Skin epidermis (tissue), 12 donors: ENCODE measurements at regions not wholly inside any gene's neighbourhood (a gene's known extent, or its start where the extent isn't known, plus 50 kb on each side); places are given as distances from the start of the nearest gene placed in this dataset.
"Not testable (repeated sequence)": the region's sequence is repeated elsewhere in the genome, so short reads cannot be mapped to it uniquely, and the experiment has no call there.

Source experiments
- H3K27ac ChIP-seq, 21 experiments: fragments of 200-600 bp; sonication (generic) in 11 of 21; one replicate each; pipeline ENCODE4 v1.5.0; 2020; ENCODE audit warnings: mild to moderate bottlenecking in 3 of 21, inconsistent platforms in 2 of 21, moderate library complexity in 2 of 21
- H3K4me3 ChIP-seq, 7 experiments: fragments of 200-600 bp; sonication (generic) in 2 of 7; one replicate each; pipeline ENCODE4 v1.5.0; 2020; ENCODE audit warnings: inconsistent platforms in 2 of 7, mild to moderate bottlenecking in 2 of 7, moderate library complexity in 1 of 7

DNA sequence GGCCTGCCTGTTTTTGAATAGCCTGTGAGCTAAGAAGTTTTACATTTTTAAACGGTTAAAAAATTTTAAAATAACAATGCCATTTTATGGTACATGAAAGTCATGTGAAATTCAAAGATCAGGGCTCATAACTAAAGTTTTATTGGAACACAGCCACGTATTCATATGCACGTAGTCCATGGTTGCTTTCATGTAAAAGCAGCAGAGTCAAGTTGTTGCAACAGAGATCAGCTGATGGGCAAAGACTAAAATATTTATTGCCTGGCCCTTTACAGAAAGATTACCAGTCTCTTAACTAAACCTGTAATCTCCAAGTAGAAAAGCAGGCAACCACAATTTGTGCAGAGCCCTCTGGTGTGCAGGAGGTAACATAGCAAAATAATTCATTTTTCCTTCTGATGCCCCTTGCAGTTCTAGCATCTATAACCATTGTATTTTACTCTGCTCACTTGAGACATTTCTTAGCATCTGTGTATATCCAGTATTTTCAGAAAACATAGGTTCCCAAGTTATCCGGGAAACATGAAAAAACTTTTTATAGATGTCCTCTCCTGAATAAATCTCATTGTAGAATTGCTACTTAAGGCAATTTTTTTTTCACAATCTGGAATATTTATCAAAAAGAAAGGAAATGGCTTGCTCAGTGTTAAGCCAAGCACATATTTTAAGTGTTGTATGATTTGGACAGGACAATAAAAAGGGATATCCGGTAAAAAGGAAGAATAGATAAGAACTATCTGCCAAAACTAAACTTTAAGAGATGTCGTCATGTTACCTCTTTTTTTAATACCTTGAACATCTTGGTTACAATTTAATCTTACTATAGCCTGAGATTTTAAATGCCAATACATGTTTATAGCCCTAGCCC, 430.8 kb downstream of the PLPP3 start:
- Histone ChIP-seq H3K4me3 (no peak overlapping the region), H3K27ac (no peak overlapping the region)

- Histone ChIP-seq H3K4me3 (no peak overlapping the region), H3K27ac (no peak overlapping the region)
Measured at GRCh38 chr1:56147459-56147858, 431.9 kb downstream of the PLPP3 start.

- H3K4me3 ChIP-seq = no peak overlapping the region
- peak overlapping the region in 2 of 21 experiments; percentile 30 to 34 for H3K27ac ChIP-seq
Measured at GRCh38 chr1:56147034-56147433, 432.3 kb downstream of the PLPP3 start.

GRCh38 chr1:56146449-56146848, 432.9 kb downstream of the PLPP3 start:
- Histone ChIP-seq H3K27ac (peak overlapping the region in 3 of 21 experiments; percentile 8 to 34 (median 30)), H3K4me3 (no peak overlapping the region)

DNA sequence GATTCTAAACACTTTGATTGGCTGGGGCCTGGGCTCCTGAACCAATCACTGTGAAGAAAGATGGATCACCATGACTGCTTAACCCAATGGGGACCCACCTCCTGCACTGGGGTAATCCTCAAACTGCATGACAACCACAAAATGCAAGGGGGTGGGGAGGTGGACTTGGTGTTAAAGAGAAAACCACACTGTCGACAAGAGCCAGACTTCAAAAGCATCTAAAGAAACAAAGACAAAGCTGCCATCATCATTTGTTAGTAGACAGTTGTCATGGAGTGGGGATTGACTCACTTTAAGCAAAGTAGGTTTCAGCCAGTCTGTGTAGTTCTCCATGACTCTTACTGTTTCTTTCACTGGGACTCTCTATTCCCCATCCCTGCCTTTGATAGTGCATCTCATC, 433.8 kb downstream of the PLPP3 start:
- Histone ChIP-seq H3K4me3 (no peak overlapping the region), H3K27ac (no peak overlapping the region)

DNA sequence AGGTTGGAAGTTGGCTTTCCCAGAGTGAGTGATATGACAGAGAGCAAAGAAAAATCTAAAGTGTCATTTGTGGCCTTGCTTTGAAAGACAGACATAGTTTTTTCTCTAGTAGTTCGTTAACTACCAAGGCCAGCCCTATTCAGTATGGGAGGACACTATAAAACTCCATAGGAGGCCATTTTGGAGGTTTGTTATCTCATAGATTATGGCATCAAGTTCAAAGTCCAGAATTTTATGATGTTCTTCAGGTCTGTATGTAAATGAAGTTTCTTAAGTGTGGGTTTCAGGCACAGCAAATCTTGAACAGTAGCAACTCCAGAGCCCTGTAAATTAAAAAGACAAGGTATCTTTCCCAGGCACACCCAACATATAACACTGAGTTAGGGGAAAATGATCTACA, 437.1 kb downstream of the PLPP3 start:
- no peak overlapping the region for H3K27ac ChIP-seq
- no peak overlapping the region for H3K4me3 ChIP-seq

GRCh38 chr1:56139836-56140235, 439.5 kb downstream of the PLPP3 start:
- Histone ChIP-seq H3K27ac (no peak overlapping the region), H3K4me3 (no peak overlapping the region)

- Histone ChIP-seq H3K27ac (no peak overlapping the region), H3K4me3 (no peak overlapping the region)
Measured at GRCh38 chr1:56137521-56138505, 441.6 kb downstream of the PLPP3 start.

GRCh38 chr1:56137090-56137489, 442.3 kb downstream of the PLPP3 start:
- H3K27ac ChIP-seq = no peak overlapping the region
- H3K4me3 ChIP-seq = no peak overlapping the region

DNA sequence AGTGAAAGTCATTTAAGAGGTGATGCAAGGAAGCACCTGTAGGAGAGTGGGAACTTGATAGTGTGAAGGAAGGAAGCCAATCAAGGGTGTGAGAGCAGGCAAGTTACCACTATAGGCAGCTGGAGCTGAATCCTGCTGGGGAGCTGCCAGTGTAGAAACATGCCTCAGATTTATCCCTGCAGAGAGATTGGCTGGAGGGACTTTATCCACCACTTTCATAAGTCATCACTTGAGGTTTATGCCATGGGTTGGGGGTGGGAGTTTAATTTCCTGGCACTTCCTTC, 443.6 kb downstream of the PLPP3 start:
- no peak overlapping the region for H3K27ac ChIP-seq
- H3K4me3 ChIP-seq = no peak overlapping the region

DNA sequence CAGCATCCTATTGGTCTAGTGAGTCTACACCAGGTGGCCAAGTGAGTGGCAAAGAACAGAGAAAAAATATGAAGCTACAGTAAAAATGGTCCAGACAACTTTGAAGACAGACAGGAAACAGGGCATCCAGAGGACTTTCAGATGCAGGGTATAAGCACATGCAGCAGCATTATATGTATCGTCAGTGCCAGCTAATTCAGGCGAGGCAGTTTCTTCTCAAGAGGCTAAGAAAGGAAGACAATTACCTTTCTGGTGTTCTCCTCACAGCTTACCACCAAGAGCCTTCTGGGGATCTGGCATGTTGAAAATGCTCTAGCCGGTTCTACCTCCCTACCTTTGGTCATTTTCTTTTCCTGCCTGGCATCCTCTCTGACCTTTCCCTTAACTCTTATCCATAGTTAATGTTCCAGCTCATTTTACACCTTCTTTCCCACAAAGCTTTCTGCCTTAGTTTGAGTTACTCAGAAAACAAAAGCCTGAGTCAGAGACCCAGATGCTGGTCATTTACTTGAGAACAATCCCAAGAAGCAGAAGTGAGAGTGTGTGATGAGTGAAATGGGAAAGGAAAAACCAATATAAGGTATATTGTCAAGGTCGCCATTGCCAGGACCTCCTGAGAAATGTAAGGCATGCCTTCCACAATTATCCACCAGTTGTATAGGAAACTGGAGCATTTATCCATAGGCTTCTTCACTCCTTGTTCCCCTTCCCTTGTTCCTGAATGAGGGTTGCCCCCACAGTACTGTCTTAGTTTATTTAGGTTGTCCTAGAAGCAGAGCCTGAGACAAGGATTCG, 444.1 kb downstream of the PLPP3 start:
- H3K4me3 ChIP-seq = no peak overlapping the region
- no peak overlapping the region for H3K27ac ChIP-seq

DNA sequence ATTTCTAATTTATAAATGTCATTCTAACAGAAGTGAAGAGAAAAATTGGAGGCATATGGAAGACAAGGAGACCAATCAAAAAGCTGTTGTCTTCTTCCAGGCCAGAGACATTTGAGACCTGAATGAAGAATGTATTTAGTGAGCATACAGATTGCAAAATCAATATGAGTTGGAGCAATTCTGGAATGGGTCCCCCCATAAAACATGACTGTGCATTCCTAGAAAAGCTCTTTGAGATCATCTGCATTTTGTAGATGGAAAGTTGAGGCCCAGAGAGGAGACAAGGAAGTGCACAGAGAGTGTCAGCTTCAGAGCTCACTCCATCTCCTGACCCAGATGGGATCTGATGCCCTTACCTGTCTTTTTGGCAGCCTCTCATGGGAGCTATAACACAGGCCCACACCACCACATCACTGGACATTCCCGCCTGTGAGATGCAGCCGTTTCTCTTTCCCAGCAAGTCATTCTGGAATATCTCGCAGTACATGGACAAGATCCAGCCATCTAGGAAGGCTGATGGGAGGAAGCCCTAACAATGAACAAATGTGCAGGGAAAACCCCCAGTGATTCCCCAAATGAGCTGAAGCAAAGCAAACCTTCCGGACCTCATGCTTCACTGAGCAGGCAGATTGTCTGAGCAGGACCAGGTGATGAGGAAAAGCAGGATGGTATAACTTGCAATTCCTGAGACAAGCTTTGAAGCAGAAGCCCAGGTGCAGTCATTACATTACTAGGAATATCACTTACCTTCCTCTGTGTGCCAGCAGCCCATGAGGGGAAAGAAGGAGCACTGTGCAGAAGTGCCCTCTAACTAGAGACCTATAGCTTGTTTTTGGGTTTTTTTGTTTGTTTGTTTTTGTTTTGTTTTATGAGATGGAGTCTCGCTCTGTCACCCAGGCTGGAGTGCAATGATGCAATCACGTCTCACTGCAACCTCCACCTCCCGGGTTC, 445.6 kb downstream of the PLPP3 start:
- no peak overlapping the region for H3K27ac ChIP-seq
- no peak overlapping the region for H3K4me3 ChIP-seq

DNA sequence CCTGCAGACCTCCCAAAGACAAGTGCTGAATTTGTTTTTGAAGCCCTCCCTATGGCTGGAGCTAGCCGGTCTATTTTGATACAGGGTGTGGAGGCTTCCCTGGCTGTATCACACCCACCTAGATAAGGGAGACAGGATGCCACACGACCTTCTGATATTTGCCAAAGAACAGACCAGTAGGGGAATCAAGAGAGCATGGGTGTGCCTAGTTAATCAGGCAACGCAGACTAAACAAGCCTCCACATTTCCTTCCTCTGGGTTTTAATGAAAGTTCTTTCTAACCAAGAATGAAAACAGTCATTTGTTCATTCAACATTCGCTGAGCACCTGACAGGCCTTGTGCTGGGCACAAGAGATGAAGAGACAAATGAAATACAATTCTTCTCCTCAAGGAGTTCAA, 446.8 kb downstream of the PLPP3 start:
- Histone ChIP-seq H3K4me3 (no peak overlapping the region), H3K27ac (no peak overlapping the region)

DNA sequence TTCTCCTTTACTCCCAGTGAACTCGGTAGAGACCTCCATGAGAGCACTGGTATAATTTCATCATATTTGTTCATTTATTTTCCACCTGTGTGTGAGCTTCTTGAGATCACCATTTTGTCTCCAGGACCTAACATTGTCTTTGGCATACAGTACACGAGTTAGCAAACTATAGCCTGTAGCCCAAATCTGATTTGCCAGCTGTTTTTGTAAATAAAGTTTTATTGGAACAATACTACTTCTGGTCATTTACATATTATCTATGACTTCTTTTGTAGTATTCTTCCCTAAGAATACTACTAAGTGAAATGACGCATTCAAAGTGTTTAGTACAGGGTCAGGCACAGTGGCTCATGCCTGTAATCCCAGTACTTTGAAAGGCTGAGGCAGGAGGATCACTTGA, 449.5 kb downstream of the PLPP3 start:
- H3K4me3 ChIP-seq = no peak overlapping the region

GRCh38 chr1:56125316-56125715, 454.0 kb downstream of the PLPP3 start:
- Histone ChIP-seq H3K4me3 (no peak overlapping the region), H3K27ac (no peak overlapping the region)

More for the DNA sequence above, 449.5 kb downstream of the PLPP3 start:
- no peak overlapping the region for H3K27ac ChIP-seq

GRCh38 chr1:56123826-56124225, 455.5 kb downstream of the PLPP3 start:
- Histone ChIP-seq H3K4me3 (no peak overlapping the region), H3K27ac (no peak overlapping the region)

GRCh38 chr1:56123421-56123820, 455.9 kb downstream of the PLPP3 start:
- H3K4me3 ChIP-seq = no peak overlapping the region
- no peak overlapping the region for H3K27ac ChIP-seq

GRCh38 chr1:56120021-56120420, 459.3 kb downstream of the PLPP3 start:
- Histone ChIP-seq H3K27ac (no peak overlapping the region), H3K4me3 (no peak overlapping the region)

GRCh38 chr1:56118676-56119075, 460.7 kb downstream of the PLPP3 start:
- not testable (repeated sequence) for H3K4me3 ChIP-seq, H3K27ac ChIP-seq
